Smooth muscle cell (in vitro differentiated cells): ENCODE measurements at regions not wholly inside any gene's neighbourhood (a gene's known extent, or its start where the extent isn't known, plus 50 kb on each side); places are given as distances from the start of the nearest gene placed in this dataset.
"Not testable (repeated sequence)": the region's sequence is repeated elsewhere in the genome, so short reads cannot be mapped to it uniquely, and the experiment has no call there.

Experiments
- DNase-seq: peaks from one replicate; lab custom pipeline; 2025; ENCODE audit not compliant: unreplicated experiment; lab: John Stamatoyannopoulos, UW
- H2AFZ ChIP-seq: fragments of 200-600 bp; sonication (generic); 2 replicates; pipeline ENCODE4 v1.6.0; 2016; ENCODE audit warnings: antibody characterized with exemption, low read depth, mild to moderate bottlenecking
- H3F3A ChIP-seq: fragments of 200-600 bp; sonication (generic); 2 replicates; pipeline ENCODE4 v1.6.0; 2017; ENCODE audit warnings: antibody characterized with exemption, low read depth
- H3K27ac ChIP-seq: fragments of 200-600 bp; sonication (generic); 2 replicates; pipeline ENCODE4 v1.5.1; 2016; ENCODE audit warnings: low read depth, mild to moderate bottlenecking
- H3K27me3 ChIP-seq: fragments of 200-600 bp; sonication (generic); 2 replicates; pipeline ENCODE4 v1.6.1; 2016; ENCODE audit warnings: low read depth, mild to moderate bottlenecking
- H3K36me3 ChIP-seq: fragments of 200-600 bp; sonication (generic); 2 replicates; pipeline ENCODE4 v1.5.1; 2016; ENCODE audit warnings: low read depth
- H3K4me1 ChIP-seq: fragments of 200-600 bp; sonication (generic); 2 replicates; pipeline ENCODE4 v1.5.1; 2016; ENCODE audit warnings: low read depth
- H3K4me2 ChIP-seq: fragments of 200-600 bp; sonication (generic); 2 replicates; pipeline ENCODE4 v1.6.0; 2016; ENCODE audit warnings: mild to moderate bottlenecking
- H3K4me3 ChIP-seq: fragments of 200-600 bp; sonication (generic); 2 replicates; pipeline ENCODE4 v1.5.1; 2016; ENCODE audit warnings: mild to moderate bottlenecking
- H3K79me2 ChIP-seq: fragments of 200-600 bp; sonication (generic); 2 replicates; pipeline ENCODE4 v1.6.0; 2016; ENCODE audit warnings: low read depth, mild to moderate bottlenecking
- H3K9ac ChIP-seq: fragments of 200-600 bp; sonication (generic); 2 replicates; pipeline ENCODE4 v1.6.0; 2016; ENCODE audit warnings: low read depth
- H3K9me3 ChIP-seq: fragments of 200-600 bp; sonication (generic); replicated peaks from 2 replicates; pipeline ENCODE4 v1.5.1; 2016; ENCODE audit warnings: low read depth
- H4K20me1 ChIP-seq: fragments of 200-600 bp; sonication (generic); 2 replicates; pipeline ENCODE4 v1.6.0; 2016; ENCODE audit warnings: low read depth
- WGBS: methylation state at CpG from one replicate; pipeline ENCODE4 v1.1.7; 2016; ENCODE audit warnings: low lambda C conversion rate; 5-methylcytosine and 5-hydroxymethylcytosine counted together
- TF ChIP-seq, protein P1 (sequence below): fragments of 200-600 bp; sonication (generic); IDR thresholded peaks from 2 replicates; pipeline ENCODE4 v1.5.1; 2017; ENCODE audit warnings: borderline replicate concordance, mild to moderate bottlenecking, antibody characterized with exemption; ENCODE audit not compliant: insufficient read depth, poor library complexity, severe bottlenecking

GRCh38 chr18:42548493-42548892, 567.0 kb downstream of the RIT2 start:
- 93% methylated on average over 1 of the region's 1 CpG for WGBS
- TF ChIP-seq, protein P1, sequence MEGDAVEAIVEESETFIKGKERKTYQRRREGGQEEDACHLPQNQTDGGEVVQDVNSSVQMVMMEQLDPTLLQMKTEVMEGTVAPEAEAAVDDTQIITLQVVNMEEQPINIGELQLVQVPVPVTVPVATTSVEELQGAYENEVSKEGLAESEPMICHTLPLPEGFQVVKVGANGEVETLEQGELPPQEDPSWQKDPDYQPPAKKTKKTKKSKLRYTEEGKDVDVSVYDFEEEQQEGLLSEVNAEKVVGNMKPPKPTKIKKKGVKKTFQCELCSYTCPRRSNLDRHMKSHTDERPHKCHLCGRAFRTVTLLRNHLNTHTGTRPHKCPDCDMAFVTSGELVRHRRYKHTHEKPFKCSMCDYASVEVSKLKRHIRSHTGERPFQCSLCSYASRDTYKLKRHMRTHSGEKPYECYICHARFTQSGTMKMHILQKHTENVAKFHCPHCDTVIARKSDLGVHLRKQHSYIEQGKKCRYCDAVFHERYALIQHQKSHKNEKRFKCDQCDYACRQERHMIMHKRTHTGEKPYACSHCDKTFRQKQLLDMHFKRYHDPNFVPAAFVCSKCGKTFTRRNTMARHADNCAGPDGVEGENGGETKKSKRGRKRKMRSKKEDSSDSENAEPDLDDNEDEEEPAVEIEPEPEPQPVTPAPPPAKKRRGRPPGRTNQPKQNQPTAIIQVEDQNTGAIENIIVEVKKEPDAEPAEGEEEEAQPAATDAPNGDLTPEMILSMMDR = no peak
- DNase-seq = no peak
- Histone ChIP-seq H4K20me1 (no peaks in the 10 kb centered on the region), H2AFZ (no peak overlapping the region), H3K27me3 (no peaks in the 10 kb centered on the region), H3K9ac (no peak overlapping the region), H3K4me3 (no peak overlapping the region), H3K36me3 (no peaks in the 10 kb centered on the region), H3F3A (no peaks in the 10 kb centered on the region), H3K9me3 (no peaks in the 10 kb centered on the region), H3K4me2 (no peak overlapping the region), H3K79me2 (no peaks in the 10 kb centered on the region), H3K4me1 (no peaks in the 10 kb centered on the region), H3K27ac (no peak overlapping the region)

- no peaks in the 10 kb centered on the region for H3K4me1 ChIP-seq
- no peak for DNase-seq
- H3K4me3 ChIP-seq = no peak overlapping the region
- H3K79me2 ChIP-seq = no peaks in the 10 kb centered on the region
- H3K9ac ChIP-seq = no peak overlapping the region
- 97% methylated on average over 3 of the region's 3 CpGs for WGBS
- H3K27ac ChIP-seq = no peak overlapping the region
- no peaks in the 10 kb centered on the region for H4K20me1 ChIP-seq
- H3K4me2 ChIP-seq = no peak overlapping the region
- no peaks in the 10 kb centered on the region for H3F3A ChIP-seq
- H3K36me3 ChIP-seq = no peaks in the 10 kb centered on the region
- H3K9me3 ChIP-seq = no peaks in the 10 kb centered on the region
- no peak overlapping the region for H2AFZ ChIP-seq
- TF ChIP-seq, protein P1 = no peak
- H3K27me3 ChIP-seq = no peaks in the 10 kb centered on the region
These were observed 565.9 kb downstream of the RIT2 start for GRCh38 chr18:42549596-42549995.

- H3K79me2 ChIP-seq, DNase-seq, H3K36me3 ChIP-seq, H4K20me1 ChIP-seq, H2AFZ ChIP-seq, H3K4me2 ChIP-seq, H3K4me1 ChIP-seq, H3K27ac ChIP-seq, H3K9ac ChIP-seq, H3F3A ChIP-seq, H3K4me3 ChIP-seq, H3K9me3 ChIP-seq, H3K27me3 ChIP-seq: not testable (repeated sequence)
- 60% methylated on average over 4 of the region's 4 CpGs for WGBS
These were observed 562.9 kb downstream of the RIT2 start for GRCh38 chr18:42552559-42552958.

GRCh38 chr18:42559069-42559690, 556.3 kb downstream of the RIT2 start:
- no peaks in the 10 kb centered on the region for H4K20me1 ChIP-seq
- no peak overlapping the region for H3K4me2 ChIP-seq
- H3K9me3 ChIP-seq = no peaks in the 10 kb centered on the region
- H3K36me3 ChIP-seq = no peaks in the 10 kb centered on the region
- no peaks in the 10 kb centered on the region for H3K4me1 ChIP-seq
- 69% methylated on average over 2 of the region's 2 CpGs for WGBS
- TF ChIP-seq, protein P1 = no peak
- no peak for DNase-seq
- H3K79me2 ChIP-seq = no peaks in the 10 kb centered on the region
- no peak overlapping the region for H3K27ac ChIP-seq
- no peaks in the 10 kb centered on the region for H3K27me3 ChIP-seq
- H2AFZ ChIP-seq = no peak overlapping the region
- no peaks in the 10 kb centered on the region for H3F3A ChIP-seq
- no peak overlapping the region for H3K9ac ChIP-seq
- H3K4me3 ChIP-seq = no peak overlapping the region
